Kidney (tissue), 13 donors: ENCODE measurements at regions not wholly inside any gene's neighbourhood (a gene's known extent, or its start where the extent isn't known, plus 50 kb on each side); places are given as distances from the start of the nearest gene placed in this dataset.

Experiments used
- DNase-seq, 5 donors: peaks; one replicate each; pipeline ENCODE4 v3.0.0-alpha.2; 2013 to 2020
- FAIRE-seq: peaks from 2 replicates; lab custom pipeline; 2012; peaks lifted over from hg19 to GRCh38; lab: Jason Lieb, UNC
- H3K27ac ChIP-seq, 2 donors: one replicate each; pipeline ENCODE4 v1.7.0; 2013; ENCODE audit warnings: low read depth in 2 of 2, low read length in 2 of 2, inconsistent platforms in 1 of 2
- H3K27me3 ChIP-seq: one replicate; pipeline ENCODE4 v1.7.1; 2013; ENCODE audit warnings: low read length, inconsistent platforms; ENCODE audit not compliant: control insufficient read depth, insufficient read depth
- H3K36me3 ChIP-seq, 3 donors: one replicate each; pipeline versions ENCODE4 v1.7.0 to v1.7.1; 2013; ENCODE audit warnings: low read length in 3 of 3, control low read depth in 1 of 3, inconsistent platforms in 1 of 3; ENCODE audit not compliant: insufficient read depth in 3 of 3, control insufficient read depth in 2 of 3
- H3K4me1 ChIP-seq, 3 donors: one replicate each; pipeline versions ENCODE4 v1.7.0 to v1.7.1; 2013; ENCODE audit warnings: low read length in 3 of 3, inconsistent platforms in 1 of 3, low read depth in 1 of 3; ENCODE audit not compliant: control insufficient read depth in 2 of 3, insufficient read depth in 2 of 3
- H3K4me3 ChIP-seq, 3 donors: one replicate each; pipeline versions ENCODE4 v1.7.0 to v1.8.1; 2013; ENCODE audit warnings: low read length in 3 of 3, control low read depth in 1 of 3, inconsistent platforms in 1 of 3
- H3K9ac ChIP-seq, 3 donors: one replicate each; pipeline versions ENCODE4 v1.7.0 to v1.7.1; 2013; ENCODE audit warnings: low read length in 3 of 3, control low read depth in 1 of 3, inconsistent platforms in 1 of 3
- H3K9me3 ChIP-seq, 3 donors: one replicate each; pipeline versions ENCODE4 v1.7.0 to v1.7.1; 2013; ENCODE audit warnings: low read length in 3 of 3, control low read depth in 1 of 3, inconsistent platforms in 1 of 3; ENCODE audit not compliant: control insufficient read depth in 2 of 3, insufficient read depth in 1 of 3
- CTCF ChIP-seq: IDR thresholded peaks from 3 replicates; pipeline ENCODE4 v1.5.1; 2012; ENCODE audit warnings: mild to moderate bottlenecking, moderate library complexity, borderline replicate concordance; ENCODE audit not compliant: insufficient read depth; ENCODE audit errors: extremely low read depth
- intact Hi-C: fragments of 100-400 bp; cut with DNase I; formaldehyde crosslinking; loops from one replicate; pipeline ENCODE4 v1.11.1; 2022
- donor health status: control.
- donor health status: control.
- donor health status: control.
- donor health status: control.
- donor health status: control.
- donor health status: DM: yes; HTN: yes; CAD: no.
- donor health status: Normal renal cell carcinoma (clear cell type).

GRCh38 chr1:175845985-175846384 is 102.6 kb upstream of the TNR start:
- intact Hi-C loops = no loop called here
- H3K4me3 ChIP-seq = no peak overlapping the region
- H3K9ac ChIP-seq = no peak overlapping the region
- H3K4me1 ChIP-seq = no peaks in the 10 kb centered on the region
- H3K27me3 ChIP-seq = no peaks in the 10 kb centered on the region
- no peak for DNase-seq
- TF ChIP-seq CTCF = no peak
- no peaks in the 10 kb centered on the region for H3K36me3 ChIP-seq
- H3K9me3 ChIP-seq = no peaks in the 10 kb centered on the region
- no peak overlapping the region for H3K27ac ChIP-seq
- no peak for FAIRE-seq

- TF ChIP-seq CTCF = no peak
- H3K36me3 ChIP-seq = no peaks in the 10 kb centered on the region
- DNase-seq (no peak), FAIRE-seq (no peak)
- H3K27me3 ChIP-seq = no peaks in the 10 kb centered on the region
- no peaks in the 10 kb centered on the region for H3K4me1 ChIP-seq
- intact Hi-C loops = no loop called here
- no peak overlapping the region for H3K27ac ChIP-seq
- no peak overlapping the region for H3K9ac ChIP-seq
- H3K4me3 ChIP-seq = no peak overlapping the region
- H3K9me3 ChIP-seq = no peaks in the 10 kb centered on the region
Measured at GRCh38 chr1:175845338-175845737, 101.9 kb upstream of the TNR start.

GRCh38 chr1:175844877-175845276 is 101.5 kb upstream of the TNR start:
- FAIRE-seq (no peak), DNase-seq (no peak)
- no peak overlapping the region for H3K4me3 ChIP-seq
- intact Hi-C loops = no loop called here
- no peak overlapping the region for H3K9ac ChIP-seq
- no peak for TF ChIP-seq CTCF
- no peaks in the 10 kb centered on the region for H3K4me1 ChIP-seq
- H3K36me3 ChIP-seq = no peaks in the 10 kb centered on the region
- H3K27ac ChIP-seq = no peak overlapping the region
- H3K27me3 ChIP-seq = no peaks in the 10 kb centered on the region
- H3K9me3 ChIP-seq = no peaks in the 10 kb centered on the region

GRCh38 chr1:175842550-175842949 is 99.2 kb upstream of the TNR start:
- H3K27ac ChIP-seq = no peak overlapping the region
- no peak overlapping the region for H3K9ac ChIP-seq
- H3K4me3 ChIP-seq = no peak overlapping the region
- no peaks in the 10 kb centered on the region for H3K4me1 ChIP-seq
- H3K9me3 ChIP-seq = no peaks in the 10 kb centered on the region
- FAIRE-seq = no peak
- TF ChIP-seq CTCF = no peak
- no peaks in the 10 kb centered on the region for H3K27me3 ChIP-seq
- DNase-seq = no peak
- intact Hi-C loops = no loop called here
- H3K36me3 ChIP-seq = no peaks in the 10 kb centered on the region
